OCI-LY1 (cell line): ENCODE measurements at regions not wholly inside any gene's neighbourhood (a gene's known extent, or its start where the extent isn't known, plus 50 kb on each side); places are given as distances from the start of the nearest gene placed in this dataset.

Experiments used
- EZH2 ChIP-seq: fragments of 200-600 bp; sonication (generic), shearing (Covaris generic); IDR thresholded peaks from 2 replicates; pipeline ENCODE4 v1.8.0; 2017; ENCODE audit warnings: borderline replicate concordance, mixed run types, mild to moderate bottlenecking, antibody characterized with exemption, low read length, moderate library complexity, mixed read lengths
- TF ChIP-seq, protein P1 (sequence below): fragments of 200-600 bp; sonication (generic), shearing (Covaris generic); IDR thresholded peaks from 2 replicates; pipeline ENCODE4 v1.5.1; 2017; ENCODE audit warnings: mild to moderate bottlenecking, antibody characterized with exemption, low read length, moderate library complexity, mixed read lengths

DNA sequence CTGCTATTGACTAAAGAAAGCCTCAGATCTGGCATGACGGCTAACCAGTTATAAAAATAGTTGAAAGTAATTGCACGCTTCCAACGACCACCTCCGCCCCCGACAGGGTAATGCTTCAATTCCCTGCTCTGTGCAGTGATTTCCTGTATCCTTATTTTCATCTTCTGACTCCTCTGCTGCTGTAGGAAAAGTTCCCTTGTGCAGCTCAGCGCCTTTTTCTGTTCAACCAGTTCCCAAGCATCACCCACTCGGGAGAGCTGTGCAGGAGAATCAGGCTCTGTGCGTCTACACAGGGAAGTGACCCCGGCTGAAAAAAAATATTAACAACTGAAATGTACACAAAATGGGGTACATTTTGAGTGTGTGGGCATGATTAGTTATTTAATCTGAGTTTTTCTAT is 91.3 kb upstream of the COPS8 start:
- TF ChIP-seq, protein P1, sequence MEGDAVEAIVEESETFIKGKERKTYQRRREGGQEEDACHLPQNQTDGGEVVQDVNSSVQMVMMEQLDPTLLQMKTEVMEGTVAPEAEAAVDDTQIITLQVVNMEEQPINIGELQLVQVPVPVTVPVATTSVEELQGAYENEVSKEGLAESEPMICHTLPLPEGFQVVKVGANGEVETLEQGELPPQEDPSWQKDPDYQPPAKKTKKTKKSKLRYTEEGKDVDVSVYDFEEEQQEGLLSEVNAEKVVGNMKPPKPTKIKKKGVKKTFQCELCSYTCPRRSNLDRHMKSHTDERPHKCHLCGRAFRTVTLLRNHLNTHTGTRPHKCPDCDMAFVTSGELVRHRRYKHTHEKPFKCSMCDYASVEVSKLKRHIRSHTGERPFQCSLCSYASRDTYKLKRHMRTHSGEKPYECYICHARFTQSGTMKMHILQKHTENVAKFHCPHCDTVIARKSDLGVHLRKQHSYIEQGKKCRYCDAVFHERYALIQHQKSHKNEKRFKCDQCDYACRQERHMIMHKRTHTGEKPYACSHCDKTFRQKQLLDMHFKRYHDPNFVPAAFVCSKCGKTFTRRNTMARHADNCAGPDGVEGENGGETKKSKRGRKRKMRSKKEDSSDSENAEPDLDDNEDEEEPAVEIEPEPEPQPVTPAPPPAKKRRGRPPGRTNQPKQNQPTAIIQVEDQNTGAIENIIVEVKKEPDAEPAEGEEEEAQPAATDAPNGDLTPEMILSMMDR = no peak
- TF ChIP-seq EZH2 = no peak
